Coronary artery (tissue), 2 donors: ENCODE measurements at regions not wholly inside any gene's neighbourhood (a gene's known extent, or its start where the extent isn't known, plus 50 kb on each side); places are given as distances from the start of the nearest gene placed in this dataset.

Experiments
- DNase-seq: peaks from one replicate; pipeline ENCODE4 v3.0.0-alpha.2; 2017; ENCODE audit warnings: low spot score
- H3K27ac ChIP-seq, 2 donors: fragments of 200-600 bp; sonication (generic); one replicate each; pipeline ENCODE4 v1.5.1; 2016 to 2019
- H3K4me3 ChIP-seq: fragments of 200-600 bp; sonication (generic); 2 replicates; pipeline ENCODE4 v1.5.1; 2016; ENCODE audit warnings: mild to moderate bottlenecking, moderate library complexity
- CTCF ChIP-seq: fragments of 200-600 bp; sonication (generic); IDR thresholded peaks from one replicate; pipeline ENCODE4 v1.5.1; 2019; ENCODE audit warnings: antibody characterized with exemption

GRCh38 chr17:72390675-72391508 is 270.1 kb downstream of the SOX9 start:
- no peak overlapping the region for H3K4me3 ChIP-seq
- no peak for DNase-seq
- no peak for TF ChIP-seq CTCF
- no peak overlapping the region for H3K27ac ChIP-seq

- Histone ChIP-seq H3K4me3 (no peak overlapping the region), H3K27ac (no peak overlapping the region)
- no peak for DNase-seq
- no peak for TF ChIP-seq CTCF
Observed at GRCh38 chr17:72392056-72393010, 271.5 kb downstream of the SOX9 start.

GRCh38 chr17:72393553-72393952 is 272.7 kb downstream of the SOX9 start:
- Histone ChIP-seq H3K27ac (no peak overlapping the region), H3K4me3 (no peak overlapping the region)

GRCh38 chr17:72394531-72394930 is 273.7 kb downstream of the SOX9 start:
- Histone ChIP-seq H3K4me3 (no peak overlapping the region), H3K27ac (no peak overlapping the region)
- no peak for DNase-seq
- no peak for TF ChIP-seq CTCF

More at GRCh38 chr17:72393553-72393952, 272.7 kb downstream of the SOX9 start:
- DNase-seq: no peak
- TF ChIP-seq CTCF: no peak

- Histone ChIP-seq H3K27ac (no peak overlapping the region), H3K4me3 (no peak overlapping the region)
- no peak for DNase-seq
- no peak for TF ChIP-seq CTCF
Observed at GRCh38 chr17:72396121-72396520, 275.3 kb downstream of the SOX9 start.

GRCh38 chr17:72397223-72397667 is 276.4 kb downstream of the SOX9 start:
- no peak for TF ChIP-seq CTCF
- no peak for DNase-seq
- Histone ChIP-seq H3K4me3 (no peak overlapping the region), H3K27ac (no peak overlapping the region)
